CD4-positive, alpha-beta T cell treated with Interleukin-15 for 1 hour (primary cell): ENCODE measurements at regions not wholly inside any gene's neighbourhood (a gene's known extent, or its start where the extent isn't known, plus 50 kb on each side); places are given as distances from the start of the nearest gene placed in this dataset.

Experiments
- DNase-seq: peaks from one replicate; pipeline ENCODE4 v3.0.0-alpha.2; 2020

DNA sequence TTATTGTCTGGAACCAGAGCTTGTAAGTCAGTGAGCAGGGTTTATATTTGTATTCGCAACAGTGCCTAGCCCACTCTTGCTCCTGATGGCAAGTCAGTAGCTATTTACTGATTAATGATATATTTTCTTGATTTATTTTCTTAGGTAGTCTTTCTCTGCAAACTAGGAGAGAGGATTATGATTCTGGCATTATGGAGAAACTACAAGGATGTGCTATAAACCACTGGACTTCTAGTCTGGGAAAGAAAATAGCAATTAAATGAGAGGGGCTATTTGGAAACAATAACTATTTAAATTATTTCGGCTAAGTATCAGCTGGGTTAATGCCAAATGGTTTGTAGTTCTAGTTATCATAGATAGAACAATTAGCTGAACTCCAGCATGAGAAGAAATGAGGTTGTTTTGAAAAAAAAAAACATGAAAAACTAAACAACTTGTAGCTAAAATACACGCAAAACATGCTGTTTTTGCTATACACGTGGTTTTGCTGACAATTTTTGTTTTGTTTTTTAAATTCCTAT lies 304.9 kb upstream of the TCF21 start:
- DNase-seq = no peak

DNA sequence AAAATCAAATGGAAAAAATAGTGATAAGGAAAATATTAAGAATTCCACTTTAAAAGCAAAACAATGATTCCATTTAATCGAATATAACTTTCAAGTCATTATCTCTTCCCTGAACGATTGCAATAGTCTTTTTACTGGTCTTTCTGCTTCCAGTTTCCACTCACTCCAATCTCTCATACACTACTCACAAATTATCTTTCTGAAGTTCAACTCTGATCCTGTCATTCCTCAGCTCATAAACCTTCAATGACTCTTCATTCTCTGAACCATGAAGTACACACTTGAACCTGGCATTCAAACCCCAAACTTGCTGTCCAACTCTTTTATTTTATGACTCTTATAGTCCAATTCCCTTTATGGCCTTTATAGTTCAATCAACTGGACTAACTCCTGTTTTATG lies 304.1 kb upstream of the TCF21 start:
- DNase-seq = no peak

DNA sequence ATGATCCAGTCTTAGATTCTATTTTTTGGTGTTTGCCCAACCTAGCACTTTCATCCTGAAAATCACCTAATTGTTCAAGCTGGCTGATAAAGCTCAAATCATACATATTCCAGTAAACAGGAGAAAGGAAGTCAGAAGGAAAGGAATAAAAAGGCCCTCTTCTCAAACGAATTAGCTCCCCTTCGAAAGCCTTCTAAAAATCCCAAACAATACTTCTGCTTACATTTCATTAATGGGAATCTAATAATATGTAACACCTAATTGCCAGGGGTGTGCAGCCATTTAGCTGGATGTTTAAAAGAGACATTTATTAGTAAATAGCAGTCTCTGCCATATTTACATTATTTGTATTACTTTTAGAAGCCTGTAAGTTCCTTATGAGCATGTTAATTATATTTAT lies 302.9 kb upstream of the TCF21 start:
- DNase-seq = no peak

DNA sequence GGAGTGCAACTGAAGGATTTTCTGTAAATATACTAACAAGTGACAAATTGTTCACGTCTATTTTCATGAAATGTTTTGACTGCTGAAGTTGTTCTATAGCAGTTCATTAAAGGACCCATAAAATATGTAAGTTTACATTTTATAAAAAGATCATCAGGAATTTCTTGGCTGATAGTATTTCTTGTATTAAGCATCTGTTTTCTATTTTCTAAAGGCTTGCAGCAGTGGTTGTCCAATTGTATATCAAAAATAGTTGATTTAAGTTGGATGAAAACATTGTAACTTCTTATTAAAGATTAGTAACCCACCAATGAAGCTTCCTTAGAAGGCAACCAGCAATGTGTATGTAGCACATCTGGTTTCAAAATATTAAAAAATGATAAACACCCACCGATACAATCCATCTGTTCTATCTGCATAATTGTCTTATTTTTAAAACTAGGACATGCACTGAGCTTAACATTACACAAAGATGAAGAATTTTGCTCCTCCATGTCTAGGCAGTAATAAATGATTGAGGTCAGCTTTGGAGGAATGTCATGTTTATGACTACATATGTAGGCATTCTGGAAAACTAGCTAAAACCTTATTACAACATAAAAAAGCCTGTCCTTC lies 301.3 kb upstream of the TCF21 start:
- no peak for DNase-seq

- no peak for DNase-seq
These were observed 298.7 kb upstream of the TCF21 start for GRCh38 chr6:133590196-133590595.

- no peak for DNase-seq
These were observed 298.1 kb upstream of the TCF21 start for GRCh38 chr6:133590814-133591213.

DNA sequence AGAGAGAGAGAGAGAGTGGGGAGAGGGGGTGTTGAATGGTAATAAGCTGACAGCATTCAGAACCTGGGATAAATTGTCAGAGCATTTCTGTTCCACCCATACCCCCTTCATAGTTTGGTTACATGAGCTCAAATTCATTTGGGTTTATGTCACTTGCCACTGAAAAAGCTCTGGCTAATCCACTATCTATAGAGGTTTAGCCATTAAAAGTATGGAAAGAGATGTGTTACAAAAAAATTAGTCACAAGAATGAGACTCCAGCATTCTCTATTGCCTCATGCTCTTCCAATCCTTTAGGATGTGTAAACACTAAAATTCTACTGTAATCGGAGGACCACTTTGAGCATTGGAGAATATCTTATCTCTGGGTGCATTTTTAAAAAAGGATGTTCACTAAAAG lies 297.6 kb upstream of the TCF21 start:
- DNase-seq = no peak

- no peak for DNase-seq
These were observed 294.2 kb upstream of the TCF21 start for GRCh38 chr6:133594652-133595110.

- DNase-seq = no peak
These were observed 293.7 kb upstream of the TCF21 start for GRCh38 chr6:133595111-133595761.

GRCh38 chr6:133606852-133607251 lies 282.1 kb upstream of the TCF21 start:
- DNase-seq = no peak

DNA sequence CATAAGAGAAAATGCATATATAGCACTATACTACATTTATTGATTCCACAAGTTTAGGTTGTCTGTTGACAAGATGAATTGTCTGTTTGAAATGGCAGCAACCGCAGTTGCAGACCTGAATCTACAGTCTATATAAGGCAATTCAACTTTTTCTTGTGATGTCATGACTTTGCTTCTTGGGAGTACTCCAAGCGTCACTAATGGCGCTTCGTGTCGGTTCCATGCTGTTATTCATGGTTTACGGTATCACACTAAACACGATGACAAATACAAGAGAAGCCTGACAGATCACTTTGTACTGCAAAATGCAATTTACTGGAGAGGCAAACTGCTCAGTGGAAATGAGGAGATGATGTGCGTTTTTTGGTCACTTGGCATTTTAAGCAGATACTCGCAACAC lies 280.3 kb upstream of the TCF21 start:
- DNase-seq = no peak

GRCh38 chr6:133609415-133610226 lies 279.3 kb upstream of the TCF21 start:
- DNase-seq = no peak

- DNase-seq = no peak
These were observed 278.6 kb upstream of the TCF21 start for GRCh38 chr6:133610227-133610840.

DNA sequence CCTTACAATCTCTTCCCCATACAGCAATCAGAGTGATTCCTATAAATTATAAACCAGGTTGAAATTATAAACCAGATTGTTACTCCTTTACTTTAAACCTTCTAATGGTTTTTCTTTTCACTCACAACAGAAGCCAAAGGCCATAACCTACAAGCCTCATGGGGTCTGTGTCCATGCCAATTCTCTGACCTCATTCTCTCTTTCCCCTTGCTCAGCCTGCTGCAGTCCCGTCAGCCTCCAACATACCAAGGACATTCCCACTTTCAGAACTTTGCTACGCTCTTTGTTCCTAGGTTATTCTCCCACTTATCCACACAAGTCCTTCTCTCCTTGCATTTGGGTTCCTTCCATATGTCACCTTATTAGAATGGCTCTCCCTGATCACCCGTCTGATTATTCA lies 277.9 kb upstream of the TCF21 start:
- DNase-seq = no peak

DNA sequence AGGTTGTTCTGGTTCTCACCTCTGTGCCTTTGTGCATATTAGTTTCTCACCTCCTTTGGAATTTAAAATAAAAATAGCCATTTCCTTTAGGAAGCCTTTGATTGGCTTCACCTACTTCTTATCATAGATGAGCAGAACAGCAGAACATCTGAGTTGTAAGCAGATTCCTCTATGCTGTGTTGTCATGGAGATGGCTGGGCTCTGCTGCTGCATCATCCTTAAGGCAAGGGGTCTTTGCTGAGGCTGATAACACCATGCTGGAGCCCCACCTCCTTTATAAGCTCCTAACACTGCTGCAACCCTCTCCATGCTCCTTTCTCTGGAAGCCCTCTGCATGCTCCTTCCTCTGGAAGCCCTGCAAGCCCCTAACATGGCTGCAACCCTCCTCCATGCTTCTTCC lies 276.5 kb upstream of the TCF21 start:
- DNase-seq = no peak

GRCh38 chr6:133613211-133613610 lies 275.7 kb upstream of the TCF21 start:
- DNase-seq = no peak

- DNase-seq = no peak
These were observed 267.2 kb upstream of the TCF21 start for GRCh38 chr6:133621751-133622150.

DNA sequence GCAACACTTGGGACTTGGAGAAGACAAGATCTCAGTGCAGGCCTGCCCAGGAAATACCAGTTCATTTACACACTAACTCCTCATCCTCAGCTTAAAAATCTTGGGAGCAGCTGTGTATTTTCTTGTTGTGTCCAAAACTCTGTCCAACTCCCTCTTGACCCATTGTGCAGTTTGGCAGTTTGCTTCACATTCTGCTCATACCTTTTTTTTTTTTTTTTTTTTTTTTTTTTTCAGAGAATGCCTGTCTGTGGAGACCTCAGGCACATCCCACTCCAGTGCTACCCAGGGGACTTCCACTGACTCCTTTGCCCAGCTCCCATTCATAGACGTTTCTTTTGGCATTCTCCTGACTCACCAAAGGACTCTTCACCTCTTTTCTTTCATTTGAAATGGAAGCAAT lies 265.8 kb upstream of the TCF21 start:
- DNase-seq = no peak

DNA sequence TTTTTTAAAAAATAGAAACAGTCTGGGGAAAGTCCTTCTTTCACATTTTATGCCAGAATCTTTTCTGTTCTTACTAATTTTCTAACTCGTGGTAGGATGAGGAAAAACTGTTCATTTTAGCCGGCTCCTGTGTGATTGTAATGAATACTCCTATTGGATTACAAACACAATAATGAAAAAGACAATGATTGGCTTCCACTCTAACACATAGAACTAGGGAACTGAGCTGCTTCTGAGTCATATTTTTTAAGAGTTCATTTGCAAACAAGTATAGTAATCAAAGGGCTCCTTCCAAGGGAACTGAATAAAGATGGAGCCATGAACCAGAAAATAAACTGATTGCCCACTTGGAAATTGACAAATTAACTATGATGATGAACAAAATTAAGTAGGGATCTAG lies 265.3 kb upstream of the TCF21 start:
- DNase-seq = no peak

- DNase-seq = no peak
These were observed 262.7 kb upstream of the TCF21 start for GRCh38 chr6:133626096-133626666.

GRCh38 chr6:133629970-133630369 lies 258.9 kb upstream of the TCF21 start:
- no peak for DNase-seq

- DNase-seq = no peak
These were observed 258.3 kb upstream of the TCF21 start for GRCh38 chr6:133630651-133631050.

- DNase-seq = no peak
These were observed 257.5 kb upstream of the TCF21 start for GRCh38 chr6:133631421-133631820.
